Trophoblast cell (in vitro differentiated cells and primary cell): ENCODE measurements at regions not wholly inside any gene's neighbourhood (a gene's known extent, or its start where the extent isn't known, plus 50 kb on each side); places are given as distances from the start of the nearest gene placed in this dataset.
A peak's percentile ranks its signal among the peaks of the same experiment; 100 is the strongest.

Experiments
- DNase-seq, 2 donors: peaks; one replicate each; pipeline ENCODE4 v3.0.0-alpha.2; 2016
- H2AFZ ChIP-seq: 2 replicates; pipeline ENCODE4 v1.6.1; 2013; ENCODE audit warnings: low read length, moderate library complexity, mild to moderate bottlenecking; ENCODE audit not compliant: insufficient read depth, poor library complexity
- H2AK5ac ChIP-seq: 2 replicates; pipeline ENCODE4 v1.6.1; 2013; ENCODE audit warnings: mild to moderate bottlenecking, low read length
- H2BK120ac ChIP-seq: 2 replicates; pipeline ENCODE4 v1.6.1; 2013; ENCODE audit warnings: low read length, mild to moderate bottlenecking, moderate library complexity; ENCODE audit not compliant: insufficient read depth, poor library complexity
- H2BK12ac ChIP-seq: 2 replicates; pipeline ENCODE4 v1.6.1; 2013; ENCODE audit warnings: mild to moderate bottlenecking, low read length, moderate library complexity
- H2BK5ac ChIP-seq: 2 replicates; pipeline ENCODE4 v1.6.1; 2013; ENCODE audit warnings: low read length, low read depth, moderate library complexity, mild to moderate bottlenecking; ENCODE audit not compliant: poor library complexity
- H3K14ac ChIP-seq: 2 replicates; pipeline ENCODE4 v1.6.1; 2013; ENCODE audit warnings: mild to moderate bottlenecking, low read length
- H3K18ac ChIP-seq: 2 replicates; pipeline ENCODE4 v1.6.1; 2013; ENCODE audit warnings: mild to moderate bottlenecking, low read length
- H3K23ac ChIP-seq: 2 replicates; pipeline ENCODE4 v1.6.1; 2013; ENCODE audit warnings: low read length
- H3K27ac ChIP-seq: 2 replicates; pipeline ENCODE4 v1.5.1; 2013; ENCODE audit warnings: low read depth, mild to moderate bottlenecking, inconsistent platforms, low read length, moderate library complexity
- H3K27me3 ChIP-seq: 2 replicates; pipeline ENCODE4 v1.6.1; 2013; ENCODE audit warnings: inconsistent platforms, mild to moderate bottlenecking, low read length, moderate library complexity; ENCODE audit not compliant: insufficient read depth
- H3K36me3 ChIP-seq, 2 experiments: 1 replicate in 1 of 2; 2 replicates in 1 of 2; pipeline ENCODE4 v1.6.1; 2013; ENCODE audit warnings: low read length in 2 of 2, mild to moderate bottlenecking in 2 of 2, moderate library complexity in 1 of 2; ENCODE audit not compliant: insufficient read depth in 2 of 2, control insufficient read depth in 1 of 2
- H3K4ac ChIP-seq: 2 replicates; pipeline ENCODE4 v1.6.1; 2013; ENCODE audit warnings: low read depth, mild to moderate bottlenecking, low read length, moderate library complexity
- H3K4me1 ChIP-seq, 2 experiments: 1 replicate in 1 of 2; 2 replicates in 1 of 2; pipeline ENCODE4 v1.6.1; 2013; ENCODE audit warnings: low read length in 2 of 2, mild to moderate bottlenecking in 2 of 2, moderate library complexity in 1 of 2; ENCODE audit not compliant: insufficient read depth in 2 of 2, control insufficient read depth in 1 of 2
- H3K4me2 ChIP-seq: 2 replicates; pipeline ENCODE4 v1.6.1; 2013; ENCODE audit warnings: inconsistent platforms, mild to moderate bottlenecking, low read length, moderate library complexity
- H3K4me3 ChIP-seq: 2 replicates; pipeline ENCODE4 v1.5.1; 2013; ENCODE audit warnings: mild to moderate bottlenecking, low read depth, low read length, inconsistent platforms
- H3K79me1 ChIP-seq: one replicate; pipeline ENCODE4 v1.6.1; 2013; ENCODE audit warnings: low read length
- H3K79me2 ChIP-seq: 2 replicates; pipeline ENCODE4 v1.6.1; 2013; ENCODE audit warnings: low read length, mild to moderate bottlenecking; ENCODE audit not compliant: control insufficient read depth, insufficient read depth, poor library complexity
- H3K9ac ChIP-seq: 2 replicates; pipeline ENCODE4 v1.6.1; 2013; ENCODE audit warnings: mild to moderate bottlenecking, low read length
- H3K9me3 ChIP-seq: 2 replicates; pipeline ENCODE4 v1.6.1; 2013; ENCODE audit warnings: low read depth, mild to moderate bottlenecking, control low read depth, inconsistent platforms, low read length; ENCODE audit not compliant: insufficient read depth
- H4K12ac ChIP-seq: 2 replicates; pipeline ENCODE4 v1.6.1; 2013; ENCODE audit warnings: low read depth, mild to moderate bottlenecking, low read length, moderate library complexity
- H4K8ac ChIP-seq: 2 replicates; pipeline ENCODE4 v1.6.1; 2013; ENCODE audit warnings: low read depth, mild to moderate bottlenecking, low read length, moderate library complexity
- H4K91ac ChIP-seq: one replicate; pipeline ENCODE4 v1.6.1; 2013; ENCODE audit warnings: low read depth, mild to moderate bottlenecking, low read length, moderate library complexity
- WGBS: extraction: QIAGEN DNeasy Blood & Tissue Kit; methylation state at CpG from one replicate; pipeline ENCODE4 v1.1.7; 2013; ENCODE audit warnings: missing lambda C conversion rate; ENCODE audit not compliant: insufficient read length, insufficient coverage; ENCODE audit errors: extremely low coverage; 5-methylcytosine and 5-hydroxymethylcytosine counted together

GRCh38 chr16:60882816-60883215 lies 1153.4 kb downstream of the CDH8 start:
- no peak overlapping the region for H2BK5ac ChIP-seq
- no peak for DNase-seq
- no peak overlapping the region for H2BK12ac ChIP-seq
- H4K91ac ChIP-seq: no peak overlapping the region
- H2BK120ac ChIP-seq: no peak overlapping the region
- H3K9ac ChIP-seq: no peak overlapping the region
- no peak overlapping the region for H3K4ac ChIP-seq
- H3K4me3 ChIP-seq: no peak overlapping the region
- no peak overlapping the region for H3K23ac ChIP-seq
- no peaks in the 10 kb centered on the region for H3K4me1 ChIP-seq
- no peaks in the 10 kb centered on the region for H3K79me1 ChIP-seq
- no peaks in the 10 kb centered on the region for H3K9me3 ChIP-seq
- WGBS: no CpG with 5 or more reads among the region's 2 CpGs
- H4K12ac ChIP-seq: no peak overlapping the region
- H2AK5ac ChIP-seq: no peak overlapping the region
- no peaks in the 10 kb centered on the region for H3K27me3 ChIP-seq
- H3K36me3 ChIP-seq: no peaks in the 10 kb centered on the region
- H3K14ac ChIP-seq: no peak overlapping the region
- H3K18ac ChIP-seq: no peak overlapping the region
- H2AFZ ChIP-seq: no peak overlapping the region
- no peak overlapping the region for H4K8ac ChIP-seq
- no peak overlapping the region for H3K4me2 ChIP-seq
- H3K27ac ChIP-seq: no peak overlapping the region
- no peaks in the 10 kb centered on the region for H3K79me2 ChIP-seq

- WGBS: no CpG with 5 or more reads among the region's 3 CpGs
- Histone ChIP-seq H4K91ac (no peak overlapping the region), H4K12ac (no peak overlapping the region), H3K4me1 (no peaks in the 10 kb centered on the region), H3K23ac (no peak overlapping the region), H2BK5ac (no peak overlapping the region), H3K27ac (no peak overlapping the region), H3K14ac (no peak overlapping the region), H3K36me3 (no peaks in the 10 kb centered on the region), H2BK12ac (no peak overlapping the region), H2BK120ac (no peak overlapping the region), H3K4me2 (no peak overlapping the region), H3K9ac (no peak overlapping the region), H3K79me2 (no peaks in the 10 kb centered on the region), H4K8ac (no peak overlapping the region), H3K27me3 (no peaks in the 10 kb centered on the region), H3K79me1 (no peaks in the 10 kb centered on the region), H3K9me3 (no peaks in the 10 kb centered on the region), H2AK5ac (no peak overlapping the region), H3K18ac (no peak overlapping the region), H3K4me3 (no peak overlapping the region), H3K4ac (no peak overlapping the region), H2AFZ (no peak overlapping the region)
- DNase-seq: no peak
These were observed 1183.6 kb downstream of the CDH8 start for GRCh38 chr16:60852635-60853034.

- Histone ChIP-seq H3K79me1 (no peaks in the 10 kb centered on the region), H3K14ac (no peak overlapping the region), H2AFZ (no peak overlapping the region), H3K79me2 (no peaks in the 10 kb centered on the region), H2BK12ac (no peak overlapping the region), H4K91ac (no peak overlapping the region), H3K27me3 (no peaks in the 10 kb centered on the region), H3K9ac (no peak overlapping the region), H3K23ac (no peak overlapping the region), H4K12ac (no peak overlapping the region), H4K8ac (no peak overlapping the region), H3K27ac (no peak overlapping the region), H2BK5ac (no peak overlapping the region), H3K9me3 (no peaks in the 10 kb centered on the region), H3K18ac (no peak overlapping the region), H3K4me3 (no peak overlapping the region), H2AK5ac (no peak overlapping the region), H3K4me2 (no peak overlapping the region), H3K36me3 (no peaks in the 10 kb centered on the region), H3K4me1 (no peaks in the 10 kb centered on the region), H2BK120ac (no peak overlapping the region), H3K4ac (no peak overlapping the region)
- no CpG with 5 or more reads among the region's 2 CpGs for WGBS
- peak in 1 of 2 donors; percentile 41 for DNase-seq
These were observed 1214.6 kb downstream of the CDH8 start for GRCh38 chr16:60821661-60822060.

- Histone ChIP-seq H4K8ac (no peak overlapping the region), H3K27me3 (no peaks in the 10 kb centered on the region), H3K79me2 (no peaks in the 10 kb centered on the region), H3K4me2 (no peak overlapping the region), H3K4me3 (no peak overlapping the region), H2AFZ (no peak overlapping the region), H2BK5ac (no peak overlapping the region), H3K79me1 (no peaks in the 10 kb centered on the region), H3K9ac (no peak overlapping the region), H3K36me3 (no peaks in the 10 kb centered on the region), H3K9me3 (no peaks in the 10 kb centered on the region), H3K4ac (no peak overlapping the region), H4K91ac (no peak overlapping the region), H3K4me1 (no peaks in the 10 kb centered on the region), H3K14ac (no peak overlapping the region), H3K23ac (no peak overlapping the region), H4K12ac (no peak overlapping the region), H2BK120ac (no peak overlapping the region), H3K27ac (no peak overlapping the region), H3K18ac (no peak overlapping the region), H2AK5ac (no peak overlapping the region), H2BK12ac (no peak overlapping the region)
- no peak for DNase-seq
- WGBS: no CpG with 5 or more reads among the region's 2 CpGs
These were observed 1215.9 kb downstream of the CDH8 start for GRCh38 chr16:60820361-60820760.
